ENCODE measurements at regions not wholly inside any gene's neighbourhood (a gene's known extent, or its start where the extent isn't known, plus 50 kb on each side); places are given as distances from the start of the nearest gene placed in this dataset.

GRCh38 chr5:73388740-73389139 is 59.8 kb downstream of the FOXD1 start:
- H3K9ac ChIP-seq (ENCODE audit: low read length) = no peak overlapping the region
- no peaks in the 10 kb centered on the region for H3K27me3 ChIP-seq (replicated peaks; ENCODE audit: insufficient read depth, low read length)
- H3K4me2 ChIP-seq (ENCODE audit: low read depth, low read length) = peak overlapping the region; percentile 59
- H3F3A ChIP-seq (ENCODE audit: insufficient read depth, low read length) = peaks cover 32% of the 10 kb centered on the region
- H3K4me3 ChIP-seq (ENCODE audit: low read length) = no peak overlapping the region
- H3K36me3 ChIP-seq (replicated peaks; ENCODE audit: insufficient read depth, low read length) = no peaks in the 10 kb centered on the region
- no peaks in the 10 kb centered on the region for H3K9me2 ChIP-seq (replicated peaks; ENCODE audit: insufficient read depth, low read length)
- H3K9me3 ChIP-seq (replicated peaks; ENCODE audit: insufficient read depth, low read length) = no peaks in the 10 kb centered on the region
- no peaks in the 10 kb centered on the region for H3K79me2 ChIP-seq (ENCODE audit: low read length)
- H4K20me1 ChIP-seq (ENCODE audit: insufficient read depth, low read length) = no peaks in the 10 kb centered on the region
- no peak for TF ChIP-seq CTCF (IDR thresholded peaks at IDR 0.05; ENCODE audit: low read length)
- no peak for TF ChIP-seq EZH2phosphoT487 (IDR thresholded peaks at IDR 0.05; ENCODE audit: low read length)
- no peak for TF ChIP-seq EZH2 (optimal IDR thresholded peaks at IDR 0.05; ENCODE audit: low read depth, low read length)
- no peak for DNase-seq
- H3K27ac ChIP-seq (ENCODE audit: low read length) = peak overlapping the region; percentile 85; the same call in 1 of the 2 replicates
- H2AFZ ChIP-seq (ENCODE audit: low read length) = no peak overlapping the region
- peaks cover 26% of the 10 kb centered on the region for H3K4me1 ChIP-seq (ENCODE audit: low read length)

GRCh38 chr5:73388306-73388684 is 60.3 kb downstream of the FOXD1 start:
- H3K4me3 ChIP-seq (ENCODE audit: low read length) = no peak overlapping the region
- H3F3A ChIP-seq (ENCODE audit: insufficient read depth, low read length) = peaks cover 32% of the 10 kb centered on the region
- no peaks in the 10 kb centered on the region for H3K9me3 ChIP-seq (replicated peaks; ENCODE audit: insufficient read depth, low read length)
- peak overlapping the region; percentile 4; the same call in 1 of the 2 replicates for H3K9ac ChIP-seq (ENCODE audit: low read length)
- H3K4me2 ChIP-seq (ENCODE audit: low read depth, low read length) = peak overlapping the region; percentile 59
- H4K20me1 ChIP-seq (ENCODE audit: insufficient read depth, low read length) = no peaks in the 10 kb centered on the region
- H3K27me3 ChIP-seq (replicated peaks; ENCODE audit: insufficient read depth, low read length) = no peaks in the 10 kb centered on the region
- H3K9me2 ChIP-seq (replicated peaks; ENCODE audit: insufficient read depth, low read length) = no peaks in the 10 kb centered on the region
- H2AFZ ChIP-seq (ENCODE audit: low read length) = peak overlapping the region; percentile 6; the same call in 1 of the 2 replicates
- peaks cover 26% of the 10 kb centered on the region for H3K4me1 ChIP-seq (ENCODE audit: low read length)
- H3K36me3 ChIP-seq (replicated peaks; ENCODE audit: insufficient read depth, low read length) = no peaks in the 10 kb centered on the region
- no peak for DNase-seq
- TF ChIP-seq CTCF (IDR thresholded peaks at IDR 0.05; ENCODE audit: low read length) (no peak), EZH2phosphoT487 (IDR thresholded peaks at IDR 0.05; ENCODE audit: low read length) (no peak), EZH2 (optimal IDR thresholded peaks at IDR 0.05; ENCODE audit: low read depth, low read length) (no peak)
- H3K79me2 ChIP-seq (ENCODE audit: low read length) = no peaks in the 10 kb centered on the region
- H3K27ac ChIP-seq (ENCODE audit: low read length) = peak overlapping the region; percentile 85

- Histone ChIP-seq H3K4me3 (ENCODE audit: low read length) (peak overlapping the region; percentile 35), H3K4me1 (ENCODE audit: low read length) (peaks cover 26% of the 10 kb centered on the region), H4K20me1 (ENCODE audit: insufficient read depth, low read length) (no peaks in the 10 kb centered on the region), H3K9ac (ENCODE audit: low read length) (peak overlapping the region; percentile 17; the same call in 1 of the 2 replicates), H3K36me3 (replicated peaks; ENCODE audit: insufficient read depth, low read length) (no peaks in the 10 kb centered on the region), H3K27ac (ENCODE audit: low read length) (peak overlapping the region; percentile 85), H3K79me2 (ENCODE audit: low read length) (no peaks in the 10 kb centered on the region), H3K27me3 (replicated peaks; ENCODE audit: insufficient read depth, low read length) (no peaks in the 10 kb centered on the region), H3K4me2 (ENCODE audit: low read depth, low read length) (peak overlapping the region; percentile 59), H3K9me3 (replicated peaks; ENCODE audit: insufficient read depth, low read length) (no peaks in the 10 kb centered on the region), H2AFZ (ENCODE audit: low read length) (peak overlapping the region; percentile 13; the same call in 1 of the 2 replicates), H3F3A (ENCODE audit: insufficient read depth, low read length) (peaks cover 32% of the 10 kb centered on the region), H3K9me2 (replicated peaks; ENCODE audit: insufficient read depth, low read length) (no peaks in the 10 kb centered on the region)
- DNase-seq = peak; percentile 98
- TF ChIP-seq EZH2phosphoT487 (IDR thresholded peaks at IDR 0.05; ENCODE audit: low read length) (no peak), EZH2 (optimal IDR thresholded peaks at IDR 0.05; ENCODE audit: low read depth, low read length) (no peak), CTCF (IDR thresholded peaks at IDR 0.05; ENCODE audit: low read length) (no peak)
Measured at GRCh38 chr5:73387601-73388305, 60.8 kb downstream of the FOXD1 start.

Data from MM.1S (cell line).